Activated CD4-positive, alpha-beta T cell treated with anti-CD3 and anti-CD28 coated beads, Interleukin-2, Interleukin-4, amounts not matched to agents 100 ng/mL and 50 ng/mL, durations not matched to agents 16 hours and 8 hours (primary cell): ENCODE measurements at regions not wholly inside any gene's neighbourhood (a gene's known extent, or its start where the extent isn't known, plus 50 kb on each side); places are given as distances from the start of the nearest gene placed in this dataset.

Experiments used
- DNase-seq: peaks from one replicate; pipeline ENCODE4 v3.0.0-alpha.2; 2020; ENCODE audit warnings: low spot score

DNA sequence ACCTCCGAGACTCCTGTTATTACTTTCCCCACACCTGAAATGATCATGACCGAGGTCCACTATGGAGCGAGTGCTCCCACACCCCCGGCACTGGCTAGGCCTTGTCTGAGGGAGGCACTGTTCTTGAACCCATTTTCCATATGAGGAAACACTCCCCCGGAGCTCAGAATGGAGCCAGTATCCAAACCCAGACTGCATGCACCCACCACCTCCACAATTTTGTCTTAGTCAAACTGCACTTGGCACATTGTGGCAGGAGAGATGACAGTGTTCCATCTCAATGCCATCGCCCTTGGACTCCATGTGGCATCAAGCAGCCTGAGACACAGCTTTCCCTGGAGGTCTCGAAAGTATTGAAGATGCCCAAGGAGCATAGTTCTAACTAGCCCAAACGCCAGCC lies 154.1 kb downstream of the NUP210 start:
- DNase-seq: no peak

DNA sequence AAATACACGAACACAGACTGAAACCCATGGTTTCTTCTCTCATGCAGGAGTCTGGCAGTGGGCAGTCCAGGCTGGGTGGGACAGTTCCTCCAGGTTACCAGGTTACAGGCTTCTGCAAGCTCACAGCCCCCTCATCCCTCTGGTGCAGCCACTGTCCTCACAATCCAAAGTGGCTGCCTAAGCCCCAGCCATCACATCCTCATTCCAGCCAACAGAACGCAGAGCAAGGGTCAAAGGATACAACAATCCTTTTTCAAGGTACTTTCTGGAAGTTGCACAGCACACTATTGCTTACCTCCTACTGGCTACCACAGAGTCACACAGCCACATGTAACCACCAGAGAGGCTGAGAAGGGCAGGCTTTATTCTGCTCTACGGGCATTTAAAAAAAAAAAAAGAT lies 154.6 kb downstream of the NUP210 start:
- no peak for DNase-seq

GRCh38 chr3:13265016-13265415 lies 155.1 kb downstream of the NUP210 start:
- no peak for DNase-seq

DNA sequence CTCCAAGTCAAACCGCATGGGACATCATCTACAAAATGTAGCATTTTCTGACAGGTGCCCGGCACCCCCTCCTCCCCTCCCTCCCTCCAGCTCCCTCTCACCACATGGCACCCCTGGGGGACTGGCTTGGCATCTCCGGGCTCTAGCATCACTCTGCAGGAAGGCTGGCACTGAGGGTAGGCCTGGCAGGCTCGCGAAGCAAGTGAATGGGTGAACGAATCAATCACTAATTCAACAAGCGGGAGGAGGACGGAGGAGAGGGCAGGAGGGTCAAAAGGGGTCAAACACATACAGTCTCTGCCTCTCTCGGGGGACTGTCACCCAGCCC lies 155.7 kb downstream of the NUP210 start:
- DNase-seq: no peak

GRCh38 chr3:13263770-13264467 lies 156.2 kb downstream of the NUP210 start:
- DNase-seq: no peak

GRCh38 chr3:13262493-13263211 lies 157.5 kb downstream of the NUP210 start:
- DNase-seq: no peak

GRCh38 chr3:13261892-13262291 lies 158.2 kb downstream of the NUP210 start:
- DNase-seq: no peak

- DNase-seq: no peak
These were observed 158.9 kb downstream of the NUP210 start for GRCh38 chr3:13261104-13261830.

DNA sequence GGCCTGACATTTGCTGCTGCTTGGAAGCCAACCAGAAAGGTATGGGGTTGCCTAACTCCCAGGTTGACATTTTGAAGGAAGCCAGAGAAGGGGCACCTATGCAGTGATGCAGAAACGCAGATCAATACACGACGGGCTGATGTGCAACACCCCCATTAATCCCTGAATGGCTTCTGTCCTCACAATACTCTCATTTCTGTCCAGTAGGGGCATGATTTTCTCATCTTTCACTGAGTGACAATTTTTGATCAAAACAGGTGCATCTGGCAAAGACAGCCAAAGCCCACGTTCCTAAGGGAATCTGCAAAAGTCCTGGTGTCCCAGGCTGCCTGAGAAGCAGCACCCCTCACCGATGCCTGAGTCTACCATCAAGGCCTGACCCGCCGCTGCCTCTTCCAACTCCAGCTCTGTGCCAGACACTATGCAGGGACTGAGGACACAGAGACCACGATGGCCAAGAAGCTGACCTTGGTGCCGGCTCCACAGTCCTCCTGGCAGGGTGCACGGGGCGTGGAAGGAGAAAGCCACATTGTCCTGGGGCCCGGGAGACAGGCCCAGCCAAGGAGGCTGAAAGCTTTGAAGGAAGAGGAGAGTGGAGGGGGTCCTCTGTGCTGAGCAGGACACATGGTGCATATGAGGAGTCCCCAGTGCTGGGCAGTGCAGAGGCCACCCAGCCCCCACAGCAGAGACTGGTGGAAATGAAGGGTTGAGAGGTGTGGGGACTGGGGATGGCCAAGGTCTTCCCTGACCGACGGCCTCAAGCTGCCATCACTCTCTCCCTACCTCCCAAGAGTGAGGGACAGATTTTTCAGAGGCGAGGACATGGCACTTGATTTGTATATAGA lies 159.6 kb downstream of the NUP210 start:
- no peak for DNase-seq

DNA sequence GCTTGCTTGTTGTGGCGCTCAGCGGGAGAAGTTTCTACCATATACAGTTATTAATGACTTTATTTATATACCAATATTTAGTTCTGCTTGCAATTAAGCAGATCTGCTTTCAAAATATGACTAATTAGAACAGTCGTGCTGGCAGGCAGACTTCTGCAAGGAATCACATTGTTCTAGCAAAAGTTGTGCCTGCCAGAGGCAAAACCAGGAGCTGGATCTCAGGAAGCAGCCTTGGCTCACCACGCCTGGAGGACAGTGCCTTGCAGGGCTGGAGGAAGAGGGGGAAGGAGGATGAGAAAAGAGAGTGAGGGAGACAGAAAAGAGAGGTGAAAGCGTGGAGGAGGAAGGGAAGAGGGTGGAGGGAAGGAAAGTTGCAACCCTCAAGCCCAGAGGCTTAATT lies 160.3 kb downstream of the NUP210 start:
- no peak for DNase-seq

DNA sequence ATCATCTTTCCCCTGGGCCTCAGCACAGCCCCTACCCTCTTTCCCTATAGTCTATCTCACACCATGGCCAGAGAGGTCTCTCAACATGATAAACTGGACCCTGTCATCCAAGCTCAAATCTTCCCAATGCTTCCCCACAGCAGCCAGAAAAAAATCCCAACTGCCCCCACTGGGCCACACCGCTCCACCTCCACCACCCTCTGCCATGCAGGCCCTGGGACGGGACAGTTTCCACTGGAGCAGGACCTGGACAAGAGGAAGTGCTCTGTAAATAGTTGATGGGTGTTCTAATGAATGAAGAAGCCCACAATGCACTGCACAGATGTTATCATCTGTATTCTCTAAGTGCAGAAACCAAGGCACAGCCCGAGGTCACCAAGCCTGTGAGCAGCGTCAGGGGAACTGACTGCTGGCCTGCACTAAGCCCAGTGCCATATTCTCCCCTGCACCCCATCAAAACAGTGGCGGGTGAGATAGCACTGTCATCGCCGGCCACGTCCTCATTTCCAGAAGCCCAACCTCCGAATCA lies 161.1 kb downstream of the NUP210 start:
- DNase-seq: no peak

DNA sequence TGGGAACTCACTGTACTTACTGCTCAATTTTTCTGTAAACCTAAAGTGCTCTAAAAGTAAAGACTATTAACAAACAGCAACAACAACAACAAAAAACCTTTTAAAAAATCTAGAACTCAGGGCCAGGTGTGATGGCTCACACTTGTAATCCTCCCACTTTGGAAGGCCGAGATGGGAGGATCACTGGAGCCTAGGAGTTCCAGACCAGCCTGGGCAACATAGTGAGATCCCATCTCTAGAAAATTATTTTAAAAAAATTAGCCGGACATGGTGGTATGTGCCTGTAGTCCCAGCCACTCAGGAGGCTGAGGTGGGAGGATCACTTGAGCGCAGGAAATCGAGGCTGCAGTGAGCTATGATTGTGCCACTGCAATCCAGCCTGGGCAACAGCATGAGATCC lies 161.8 kb downstream of the NUP210 start:
- DNase-seq: no peak

- no peak for DNase-seq
These were observed 162.5 kb downstream of the NUP210 start for GRCh38 chr3:13257666-13258065.

- no peak for DNase-seq
These were observed 163.3 kb downstream of the NUP210 start for GRCh38 chr3:13256845-13257244.

DNA sequence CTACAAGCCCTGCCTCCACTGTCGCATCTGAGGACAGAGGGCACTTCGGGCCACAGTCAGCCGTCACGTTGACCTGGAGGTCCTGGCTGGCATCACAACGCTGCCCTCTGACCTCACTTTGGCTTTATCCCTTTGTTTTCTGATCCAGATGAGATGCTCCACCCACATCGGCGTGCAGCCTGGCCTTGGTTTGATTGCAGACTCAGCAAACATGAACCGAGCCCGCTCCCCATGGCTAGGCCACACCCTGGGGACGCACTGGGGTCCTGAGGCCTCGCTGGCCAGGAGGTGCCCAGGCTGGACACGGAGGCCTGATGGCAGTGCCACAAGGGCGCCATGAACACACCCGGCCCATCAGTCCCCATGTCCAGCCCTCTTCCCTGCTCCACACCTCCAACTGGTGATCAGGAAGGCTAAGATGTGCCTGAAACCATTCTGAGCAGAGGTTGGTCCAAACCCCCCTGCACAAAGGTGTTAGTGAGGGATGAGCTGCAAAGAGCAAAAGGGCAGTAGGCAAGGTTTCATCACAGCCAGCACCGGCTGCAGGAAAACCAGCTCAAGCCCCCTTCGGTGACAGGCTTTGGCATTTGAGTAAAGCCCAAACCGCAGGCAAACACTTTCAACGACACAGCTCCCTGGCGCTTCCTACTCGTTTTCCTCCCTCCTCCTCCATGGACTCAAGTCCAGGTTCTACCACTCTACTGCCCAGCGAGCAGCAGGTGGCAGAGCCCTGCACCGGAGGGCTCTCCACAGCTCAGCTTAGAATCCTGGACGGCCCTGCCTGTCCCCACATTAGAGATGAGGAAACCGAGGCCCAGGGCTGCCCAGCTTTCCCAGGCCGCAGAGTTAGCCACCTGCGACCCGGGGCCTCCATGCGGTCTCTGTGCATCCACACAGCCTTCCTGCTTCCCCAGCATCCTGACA lies 165.8 kb downstream of the NUP210 start:
- no peak for DNase-seq

DNA sequence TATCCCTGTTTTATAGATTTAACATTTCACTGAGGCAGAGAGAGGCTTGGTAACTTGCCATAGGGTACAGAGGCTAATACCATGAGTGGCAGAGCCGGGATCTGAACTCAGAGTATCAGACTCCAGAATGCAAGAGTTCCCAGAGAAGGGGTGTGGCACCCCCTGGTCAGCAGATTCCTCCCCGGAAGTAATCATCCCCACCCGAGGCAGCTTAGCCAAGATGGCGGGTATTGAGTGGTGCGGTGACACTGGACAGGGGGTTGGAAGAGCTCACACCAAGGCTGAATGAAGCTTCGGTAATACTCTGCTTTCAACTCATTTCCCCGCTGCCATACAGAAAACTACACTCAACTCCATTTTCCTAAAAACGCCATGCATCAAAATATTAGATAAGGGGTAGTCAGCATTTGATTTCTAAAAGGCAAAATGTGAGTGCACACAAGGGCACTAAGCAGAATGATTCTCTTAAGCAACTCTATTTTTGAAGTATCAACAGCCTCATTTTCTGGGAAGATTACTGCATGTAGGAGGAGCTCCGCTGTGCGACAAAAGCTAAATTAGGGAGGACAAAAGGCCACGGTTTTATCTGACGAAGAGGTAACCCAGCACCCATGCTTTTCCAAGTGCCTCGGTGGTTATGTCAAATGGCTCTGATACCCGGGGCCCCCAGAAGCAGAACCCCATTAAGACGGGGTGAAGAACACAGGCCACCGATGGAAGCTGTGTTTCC lies 166.7 kb downstream of the NUP210 start:
- no peak for DNase-seq

DNA sequence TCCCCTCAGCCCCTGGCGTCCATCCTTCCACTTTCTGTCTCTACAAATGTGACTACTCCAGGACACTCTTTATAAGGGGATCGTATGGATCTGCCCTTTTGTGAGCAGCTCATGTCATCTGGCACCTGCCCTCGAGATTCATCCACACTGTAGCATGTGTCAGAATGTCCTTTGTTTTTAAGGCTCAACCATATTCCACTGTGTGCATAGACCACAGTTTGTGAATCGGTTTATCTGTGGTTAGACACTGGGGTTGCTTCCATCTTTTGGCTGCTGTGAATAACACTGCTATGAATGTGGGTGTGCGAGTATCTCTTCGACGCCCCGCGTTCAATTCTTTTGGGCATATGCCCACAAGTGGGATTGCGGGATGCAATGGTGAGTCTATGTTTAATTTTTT lies 167.9 kb downstream of the NUP210 start:
- no peak for DNase-seq

- no peak for DNase-seq
These were observed 168.8 kb downstream of the NUP210 start for GRCh38 chr3:13251166-13251903.

DNA sequence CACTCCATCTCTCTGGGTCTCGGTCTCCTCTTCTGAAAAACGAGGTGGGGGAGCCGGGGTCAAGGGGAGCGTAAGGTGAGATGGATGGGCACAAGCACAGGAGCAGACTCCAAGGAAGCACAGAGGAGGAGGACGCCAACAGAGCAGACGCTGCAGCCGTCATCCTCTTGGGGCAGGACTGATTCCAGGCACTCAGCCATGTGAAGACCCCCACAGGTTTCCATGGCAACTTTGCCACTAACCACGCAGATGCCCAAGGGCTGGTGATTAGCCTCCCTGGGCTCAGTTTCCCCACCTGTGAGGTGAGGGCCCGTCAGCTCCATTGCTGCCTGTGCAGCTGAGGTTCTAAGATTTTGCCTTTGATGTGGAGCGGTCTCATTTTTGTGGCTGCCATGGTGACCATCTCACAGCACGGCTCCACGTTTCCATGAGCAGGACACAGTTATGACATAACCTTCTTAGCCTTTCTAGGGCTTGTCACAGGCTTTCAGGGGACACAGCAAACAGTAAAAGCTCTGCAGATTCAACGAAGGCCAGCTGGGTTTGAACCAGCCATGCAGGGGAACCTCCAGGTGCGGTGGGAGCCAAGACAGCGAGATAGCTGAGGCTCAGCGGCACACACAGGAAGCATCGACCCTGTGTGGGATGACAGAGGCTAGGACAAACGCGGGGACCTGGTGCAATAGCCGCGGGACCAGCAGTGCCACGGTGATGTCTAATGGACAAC lies 170.3 kb downstream of the NUP210 start:
- no peak for DNase-seq
